HCT116 (cell line): ENCODE measurements at regions not wholly inside any gene's neighbourhood (a gene's known extent, or its start where the extent isn't known, plus 50 kb on each side); places are given as distances from the start of the nearest gene placed in this dataset.

Source experiments
- ATAC-seq: fragments of 200-7000 bp; cut with Tn5 transposase; 2 replicates; pipeline ENCODE4 v1.9.1; 2020; ENCODE audit warnings: mild to moderate bottlenecking, moderate library complexity
- BruUV-seq: library from RNA; stranded (reverse); fragments of 400-500 nt; replicated peaks from 2 replicates; lab custom pipeline; 2021; lab: Mats Ljungman, UMichigan
- CTCF ChIA-PET: fragments of 300-600 bp; sonication (Branson Sonifier 250); formaldehyde crosslinking; loops from one replicate; lab custom pipeline; 2021; ENCODE audit warnings: antibody characterized with exemption; lab: Charles Lee
- POLR2A ChIA-PET: fragments of 300-600, 350-600 bp; sonication (Branson Sonifier 250); formaldehyde crosslinking; loops from one replicate; lab custom pipeline; 2021; ENCODE audit warnings: antibody characterized with exemption; lab: Charles Lee
- RAD21 ChIA-PET, 2 experiments: fragments of 300-600 bp; sonication (Branson Sonifier 250); formaldehyde crosslinking; loops; one replicate each; lab custom pipeline; 2023; ENCODE audit warnings: low total read pairs in 2 of 2; ENCODE audit not compliant: uncharacterized antibody in 2 of 2, unreplicated experiment in 2 of 2, low non-redundant PET in 1 of 2; lab: Charles Lee
- DNase-seq: peaks from one replicate; pipeline ENCODE4 v3.0.0-alpha.2; 2010; ENCODE audit warnings: low read depth, low spot score
- H2AFZ ChIP-seq: fragments of 200-600 bp; shearing (Covaris generic), sonication (generic); 2 replicates; pipeline ENCODE4 v1.6.1; 2017; ENCODE audit warnings: low read depth, mixed run types, mixed read lengths, antibody characterized with exemption, low read length; ENCODE audit not compliant: poor library complexity, severe bottlenecking
- H3K27ac ChIP-seq: 2 replicates; pipeline ENCODE4 v1.5.1; 2012; ENCODE audit warnings: low read depth, low read length
- H3K27me3 ChIP-seq: fragments of 200-600 bp; sonication (generic); 2 replicates; pipeline ENCODE4 v1.6.1; 2016; ENCODE audit warnings: mixed run types, low read length, mixed read lengths; ENCODE audit not compliant: insufficient read depth
- H3K36me3 ChIP-seq, 2 experiments: fragments of 200-500 bp in 1 of 2; fragments of 200-600 bp in 1 of 2; sonication (Bioruptor generic) in 1 of 2; sonication (generic) in 1 of 2; 2 replicates each; pipeline versions ENCODE4 v1.5.1 to v1.6.1; 2014 to 2016; ENCODE audit warnings: low read length in 2 of 2, inconsistent platforms in 1 of 2, mixed read lengths in 1 of 2, mixed run types in 1 of 2; ENCODE audit not compliant: insufficient read depth in 2 of 2, control insufficient read depth in 1 of 2
- H3K4me1 ChIP-seq, 2 experiments: fragments of 200-600 bp in 1 of 2; sonication (generic) in 1 of 2; 2 replicates each; pipeline versions ENCODE4 v1.5.1 to v1.6.1; 2012 to 2017; ENCODE audit warnings: low read length in 2 of 2, inconsistent platforms in 1 of 2, mild to moderate bottlenecking in 1 of 2, mixed read lengths in 1 of 2, mixed run types in 1 of 2, moderate library complexity in 1 of 2; ENCODE audit not compliant: insufficient read depth in 2 of 2, control insufficient read depth in 1 of 2
- H3K4me2 ChIP-seq: fragments of 200-600 bp; sonication (generic); 2 replicates; pipeline ENCODE4 v1.6.1; 2017; ENCODE audit warnings: mixed run types, low read length, mixed read lengths
- H3K4me3 ChIP-seq, 2 experiments: fragments of 200-600 bp in 1 of 2; sonication (generic) in 1 of 2; replicated peaks in 1 of 2; 2 replicates each; pipeline ENCODE4 v1.5.1; 2011 to 2016; ENCODE audit warnings: low read length in 2 of 2, control low read depth in 1 of 2, low read depth in 1 of 2, mild to moderate bottlenecking in 1 of 2, mixed read lengths in 1 of 2, mixed run types in 1 of 2
- H3K79me2 ChIP-seq: fragments of 200-600 bp; sonication (generic); 2 replicates; pipeline ENCODE4 v1.6.1; 2017; ENCODE audit warnings: mild to moderate bottlenecking, mixed run types, low read length, moderate library complexity, mixed read lengths; ENCODE audit not compliant: insufficient read depth
- H3K9ac ChIP-seq: fragments of 200-600 bp; sonication (generic); 2 replicates; pipeline ENCODE4 v1.6.1; 2016; ENCODE audit warnings: low read length, mixed read lengths
- H3K9me2 ChIP-seq: fragments of 200-600 bp; sonication (generic), shearing (Covaris generic); 2 replicates; pipeline ENCODE4 v1.6.1; 2017; ENCODE audit warnings: mixed run types, mild to moderate bottlenecking, moderate library complexity; ENCODE audit not compliant: insufficient read depth
- H3K9me3 ChIP-seq, 2 experiments: fragments of 200-500 bp in 1 of 2; fragments of 200-600 bp in 1 of 2; sonication (Bioruptor generic) in 1 of 2; sonication (generic) in 1 of 2; 2 replicates each; pipeline ENCODE4 v1.6.1; 2014 to 2017; ENCODE audit warnings: low read length in 2 of 2, mixed read lengths in 2 of 2, inconsistent platforms in 1 of 2, low read depth in 1 of 2, mild to moderate bottlenecking in 1 of 2, mixed run types in 1 of 2, moderate library complexity in 1 of 2; ENCODE audit not compliant: control insufficient read depth in 1 of 2, insufficient read depth in 1 of 2
- H4K20me1 ChIP-seq: fragments of 200-600 bp; sonication (generic), shearing (Covaris generic); 2 replicates; pipeline ENCODE4 v1.6.1; 2017; ENCODE audit warnings: mixed run types, mild to moderate bottlenecking, moderate library complexity; ENCODE audit not compliant: insufficient read depth
- ATF3 ChIP-seq: IDR thresholded peaks from 2 replicates; pipeline ENCODE4 v1.6.1; 2012
- CBX3 ChIP-seq: IDR thresholded peaks from 2 replicates; pipeline ENCODE4 v1.6.1; 2012; ENCODE audit warnings: low read depth
- CEBPB ChIP-seq: IDR thresholded peaks from 2 replicates; pipeline ENCODE4 v1.6.1; 2012; ENCODE audit warnings: low read depth
- EGR1 ChIP-seq: IDR thresholded peaks from 2 replicates; pipeline ENCODE4 v1.6.1; 2012; ENCODE audit warnings: low read depth
- ELF1 ChIP-seq: IDR thresholded peaks from 2 replicates; pipeline ENCODE4 v1.6.1; 2012; ENCODE audit warnings: low read depth, borderline replicate concordance
- EZH2 ChIP-seq: fragments of 200-600 bp; sonication (generic); IDR thresholded peaks from 2 replicates; pipeline ENCODE4 v1.6.1; 2017; ENCODE audit warnings: antibody characterized with exemption, mixed run types
- EZH2phosphoT487 ChIP-seq: fragments of 200-600 bp; IDR thresholded peaks from 2 replicates; pipeline ENCODE4 v1.6.1; 2018; ENCODE audit warnings: antibody characterized with exemption, borderline replicate concordance
- JUND ChIP-seq: IDR thresholded peaks from 2 replicates; pipeline ENCODE4 v1.6.1; 2012
- MAX ChIP-seq: IDR thresholded peaks from 2 replicates; pipeline ENCODE4 v1.6.1; 2012
- POLR2A ChIP-seq: IDR thresholded peaks from 2 replicates; pipeline ENCODE4 v1.7.0; 2011; ENCODE audit warnings: borderline replicate concordance; ENCODE audit not compliant: insufficient read depth, insufficient read length; ENCODE audit errors: extremely low read depth
- POLR2AphosphoS5 ChIP-seq: IDR thresholded peaks from 2 replicates; pipeline ENCODE4 v1.6.1; 2011; ENCODE audit warnings: mild to moderate bottlenecking, low read depth, low read length, moderate library complexity
- SIN3A ChIP-seq: IDR thresholded peaks from 2 replicates; pipeline ENCODE4 v1.6.1; 2012; ENCODE audit warnings: low read depth
- SP1 ChIP-seq: IDR thresholded peaks from 2 replicates; pipeline ENCODE4 v1.6.1; 2012; ENCODE audit warnings: low read depth
- TCF7L2 ChIP-seq: IDR thresholded peaks from 2 replicates; pipeline ENCODE4 v1.7.0; 2011; ENCODE audit warnings: borderline replicate concordance, inconsistent platforms; ENCODE audit not compliant: insufficient read depth, insufficient read length; ENCODE audit errors: extremely low read depth
- YY1 ChIP-seq: IDR thresholded peaks from 2 replicates; pipeline ENCODE4 v1.6.1; 2011; ENCODE audit warnings: low read length, low read depth, moderate library complexity, mild to moderate bottlenecking; ENCODE audit not compliant: insufficient replicate concordance; ENCODE audit errors: extremely low read depth
- ZBTB33 ChIP-seq: IDR thresholded peaks from 2 replicates; pipeline ENCODE4 v1.6.1; 2011; ENCODE audit warnings: mild to moderate bottlenecking, low read length, moderate library complexity; ENCODE audit not compliant: insufficient replicate concordance; ENCODE audit errors: extremely low read depth
- ZNF274 ChIP-seq: fragments of 200-500 bp; sonication (Bioruptor generic); IDR thresholded peaks from 2 replicates; pipeline ENCODE4 v1.6.1; 2014; ENCODE audit warnings: mild to moderate bottlenecking, low read depth, low read length, inconsistent platforms
- intact Hi-C: fragments of 100-400 bp; cut with micrococcal nuclease; formaldehyde crosslinking; loops from 2 replicates; pipeline ENCODE4 v1.10.0; 2022
- TF ChIP-seq, protein P1 (sequence below), 3 experiments: fragments of 200-600 bp in 1 of 3; sonication (generic) in 1 of 3; IDR thresholded peaks in 2 of 3; conservative IDR thresholded peaks in 1 of 3; 2 replicates each; pipeline ENCODE4 v1.5.1; 2012 to 2017; ENCODE audit warnings: low read depth in 2 of 3, low read length in 2 of 3, antibody characterized with exemption in 1 of 3, borderline replicate concordance in 1 of 3, control low read depth in 1 of 3, mild to moderate bottlenecking in 1 of 3, mixed read lengths in 1 of 3, mixed run types in 1 of 3, moderate library complexity in 1 of 3; ENCODE audit not compliant: insufficient read depth in 1 of 3

- H3K79me2 ChIP-seq = no peaks in the 10 kb centered on the region
- H3K9me2 ChIP-seq = no peaks in the 10 kb centered on the region
- H3K36me3 ChIP-seq = no peaks in the 10 kb centered on the region
- no peak overlapping the region for H3K27ac ChIP-seq
- TF ChIP-seq TCF7L2 = no peak
- TF ChIP-seq EZH2 = no peak
- no peak for TF ChIP-seq EZH2phosphoT487
- no peak for TF ChIP-seq SP1
- no peak for TF ChIP-seq CEBPB
- TF ChIP-seq ELF1 = no peak
- no peak for TF ChIP-seq CBX3
- TF ChIP-seq JUND = no peak
- peaks cover 0 to 7% of the 10 kb centered on the region in 2 experiments; a peak in 2 of 4 replicates for H3K9me3 ChIP-seq
- ChIA-PET CTCF (no interaction called here), RAD21 (no interaction called here), POLR2A (no interaction called here)
- H3K27me3 ChIP-seq = no peaks in the 10 kb centered on the region
- no TSS peak for BruUV-seq
- DNase-seq = no peak
- no peaks in the 10 kb centered on the region for H4K20me1 ChIP-seq
- no peak for ATAC-seq
- no peak overlapping the region for H2AFZ ChIP-seq
- H3K4me3 ChIP-seq = no peak overlapping the region
- H3K4me2 ChIP-seq = no peak overlapping the region
- H3K4me1 ChIP-seq = no peaks in the 10 kb centered on the region
- intact Hi-C loops = no loop called here
- no peak overlapping the region for H3K9ac ChIP-seq
Measured at GRCh38 chr11:97079244-97079643, 689.4 kb downstream of the JRKL start.

DNA sequence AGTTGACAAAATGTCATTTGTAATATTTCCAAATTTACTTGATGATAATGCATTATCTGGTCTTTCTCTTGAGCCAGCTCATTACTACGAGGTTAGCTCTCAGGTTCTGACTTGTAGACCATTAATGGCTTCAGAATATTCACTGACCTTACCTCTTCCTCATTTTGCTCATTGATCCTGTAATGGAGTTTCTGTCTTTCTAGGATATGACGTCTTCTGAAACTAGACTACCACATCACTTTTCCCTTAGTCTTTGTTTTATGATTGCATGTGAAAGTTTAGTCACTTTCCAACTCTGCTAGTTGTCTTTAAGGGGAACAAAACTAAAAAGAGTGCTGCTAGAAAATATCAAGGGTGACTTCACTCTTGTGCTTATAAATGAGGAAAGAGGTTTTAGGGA lies 697.6 kb downstream of the JRKL start:
- ATAC-seq = no peak
- Histone ChIP-seq H3K4me3 (no peak overlapping the region), H3K27me3 (no peaks in the 10 kb centered on the region), H3K27ac (no peak overlapping the region), H3K79me2 (no peaks in the 10 kb centered on the region), H3K4me2 (no peak overlapping the region), H4K20me1 (no peaks in the 10 kb centered on the region), H3K9ac (no peak overlapping the region), H3K9me3 (peaks cover 3 to 12% of the 10 kb centered on the region in 2 experiments; a peak in 2 of 4 replicates), H3K9me2 (no peaks in the 10 kb centered on the region), H3K4me1 (no peaks in the 10 kb centered on the region), H2AFZ (no peak overlapping the region), H3K36me3 (no peaks in the 10 kb centered on the region)
- RAD21 ChIA-PET = no interaction called here
- no peak for DNase-seq
- CTCF ChIA-PET = no interaction called here
- POLR2A ChIA-PET = no interaction called here
- intact Hi-C loops = no loop called here
- no TSS peak for BruUV-seq
- TF ChIP-seq ZNF274 (no peak), MAX (no peak), ATF3 (no peak), EZH2phosphoT487 (no peak), POLR2A (no peak), EZH2 (no peak), ELF1 (no peak), JUND (no peak), SIN3A (no peak), CEBPB (no peak), EGR1 (no peak), YY1 (no peak), POLR2AphosphoS5 (no peak), ZBTB33 (no peak)
- TF ChIP-seq, protein P1, sequence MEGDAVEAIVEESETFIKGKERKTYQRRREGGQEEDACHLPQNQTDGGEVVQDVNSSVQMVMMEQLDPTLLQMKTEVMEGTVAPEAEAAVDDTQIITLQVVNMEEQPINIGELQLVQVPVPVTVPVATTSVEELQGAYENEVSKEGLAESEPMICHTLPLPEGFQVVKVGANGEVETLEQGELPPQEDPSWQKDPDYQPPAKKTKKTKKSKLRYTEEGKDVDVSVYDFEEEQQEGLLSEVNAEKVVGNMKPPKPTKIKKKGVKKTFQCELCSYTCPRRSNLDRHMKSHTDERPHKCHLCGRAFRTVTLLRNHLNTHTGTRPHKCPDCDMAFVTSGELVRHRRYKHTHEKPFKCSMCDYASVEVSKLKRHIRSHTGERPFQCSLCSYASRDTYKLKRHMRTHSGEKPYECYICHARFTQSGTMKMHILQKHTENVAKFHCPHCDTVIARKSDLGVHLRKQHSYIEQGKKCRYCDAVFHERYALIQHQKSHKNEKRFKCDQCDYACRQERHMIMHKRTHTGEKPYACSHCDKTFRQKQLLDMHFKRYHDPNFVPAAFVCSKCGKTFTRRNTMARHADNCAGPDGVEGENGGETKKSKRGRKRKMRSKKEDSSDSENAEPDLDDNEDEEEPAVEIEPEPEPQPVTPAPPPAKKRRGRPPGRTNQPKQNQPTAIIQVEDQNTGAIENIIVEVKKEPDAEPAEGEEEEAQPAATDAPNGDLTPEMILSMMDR (IDR thresholded peaks at IDR 0.05 in 2 of 3, conservative IDR thresholded peaks at IDR 0.05 in 1 of 3; ENCODE audit: borderline replicate concordance in 1 of 3, insufficient read depth in 1 of 3, low read depth in 2 of 3, low read length in 2 of 3) = no peak
